Fibroblast of skin of back (primary cell): ENCODE measurements at regions not wholly inside any gene's neighbourhood (a gene's known extent, or its start where the extent isn't known, plus 50 kb on each side); places are given as distances from the start of the nearest gene placed in this dataset.

Source experiments
- DNase-seq: peaks from one replicate; pipeline ENCODE4 v3.0.0-alpha.2; 2013

- no peak for DNase-seq
These were observed 58.6 kb upstream of the JCAD start for GRCh38 chr10:30117812-30118501.

- DNase-seq: no peak
These were observed 56.7 kb upstream of the JCAD start for GRCh38 chr10:30116041-30116491.

DNA sequence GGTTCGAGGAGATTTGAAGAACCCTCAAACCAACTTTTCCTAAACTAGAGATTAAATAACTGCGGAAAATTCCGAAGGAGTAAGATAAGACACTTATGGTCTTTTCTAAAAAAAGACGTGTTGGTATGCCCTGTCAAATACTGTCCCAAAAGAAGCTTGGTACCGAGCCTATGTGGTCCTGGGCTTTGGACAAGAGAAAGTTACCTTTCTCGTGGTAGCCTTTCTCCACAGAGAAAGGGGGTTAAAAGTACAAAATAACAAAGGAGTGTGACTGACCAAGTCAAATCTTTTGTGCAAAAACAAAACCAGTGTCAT is 56.2 kb upstream of the JCAD start:
- no peak for DNase-seq

GRCh38 chr10:30114881-30115625 is 55.7 kb upstream of the JCAD start:
- peak; percentile 23 for DNase-seq

DNA sequence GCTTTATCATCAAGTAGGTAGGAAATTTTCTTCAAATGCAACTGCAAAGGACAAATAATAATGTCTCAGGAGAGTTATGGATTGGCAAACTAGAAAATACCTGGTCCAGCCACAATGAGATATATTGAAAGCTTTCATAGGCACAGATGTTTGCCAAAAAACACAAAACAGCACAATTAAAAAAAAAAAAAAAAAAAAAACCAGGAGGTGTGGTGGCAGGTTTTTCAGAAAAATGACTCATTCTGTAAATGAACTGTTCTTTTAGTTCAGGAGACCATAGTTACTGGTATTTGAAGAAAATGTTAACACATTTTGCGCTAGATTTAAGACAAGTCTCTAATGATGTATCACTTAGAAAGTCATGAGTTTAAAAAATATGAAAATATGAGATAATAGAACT is 55.0 kb upstream of the JCAD start:
- DNase-seq: no peak

DNA sequence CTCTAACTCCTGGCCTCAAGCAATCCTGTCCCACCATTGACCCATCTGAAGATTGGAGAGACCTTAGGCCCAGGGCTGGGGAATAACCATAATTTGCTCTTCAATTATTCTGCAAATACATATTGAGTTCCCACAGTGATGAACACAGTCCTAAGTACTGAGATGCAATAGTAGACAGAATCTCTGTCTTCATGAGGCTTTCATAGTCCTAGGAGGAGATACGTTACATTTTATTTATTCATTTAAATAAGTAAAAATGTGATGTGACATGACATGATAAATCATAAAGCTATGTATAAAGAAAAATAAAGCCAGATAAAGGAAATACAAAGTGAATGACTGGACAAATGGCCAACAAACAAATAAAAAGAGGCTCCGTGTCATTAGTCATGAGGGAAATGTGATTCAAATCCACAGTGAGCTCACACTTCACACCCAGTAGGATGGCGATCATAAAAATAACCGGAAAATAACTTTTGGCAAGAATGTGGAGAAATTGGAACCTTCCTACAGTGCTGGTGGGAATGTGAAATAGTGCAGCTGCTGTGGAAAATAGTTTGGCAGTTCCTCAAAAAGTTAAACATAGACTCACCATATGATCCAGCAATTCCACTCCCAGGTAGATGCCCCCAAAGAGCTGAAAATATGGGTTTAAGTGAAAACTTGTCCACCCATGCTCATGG is 52.1 kb upstream of the JCAD start:
- DNase-seq: peak; percentile 94
